ENCODE measurements at regions not wholly inside any gene's neighbourhood (a gene's known extent, or its start where the extent isn't known, plus 50 kb on each side); places are given as distances from the start of the nearest gene placed in this dataset.

DNA sequence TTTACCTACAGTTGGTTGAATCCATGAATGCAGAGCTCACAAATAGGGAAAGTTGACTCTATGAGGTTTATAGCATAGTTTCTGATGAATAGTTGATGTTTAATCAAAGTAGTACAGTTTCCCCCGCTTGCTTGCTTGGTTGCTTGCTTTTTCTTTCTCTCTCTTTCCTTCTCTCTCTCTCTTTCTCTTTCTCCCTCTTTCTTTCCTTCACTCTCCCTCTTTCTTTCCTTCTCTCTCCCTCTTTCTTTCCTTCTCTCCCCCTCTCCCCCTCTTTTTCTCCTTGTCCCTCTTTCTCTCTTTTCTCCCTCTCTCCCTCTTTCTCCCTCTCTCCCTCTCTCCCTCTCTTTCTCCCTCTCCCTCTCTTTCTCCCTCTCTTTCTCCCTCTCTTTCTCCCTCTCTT lies 999.9 kb upstream of the CELF4 start:
- no peak for DNase-seq (ENCODE audit: low read depth)
- TF ChIP-seq, protein P1, sequence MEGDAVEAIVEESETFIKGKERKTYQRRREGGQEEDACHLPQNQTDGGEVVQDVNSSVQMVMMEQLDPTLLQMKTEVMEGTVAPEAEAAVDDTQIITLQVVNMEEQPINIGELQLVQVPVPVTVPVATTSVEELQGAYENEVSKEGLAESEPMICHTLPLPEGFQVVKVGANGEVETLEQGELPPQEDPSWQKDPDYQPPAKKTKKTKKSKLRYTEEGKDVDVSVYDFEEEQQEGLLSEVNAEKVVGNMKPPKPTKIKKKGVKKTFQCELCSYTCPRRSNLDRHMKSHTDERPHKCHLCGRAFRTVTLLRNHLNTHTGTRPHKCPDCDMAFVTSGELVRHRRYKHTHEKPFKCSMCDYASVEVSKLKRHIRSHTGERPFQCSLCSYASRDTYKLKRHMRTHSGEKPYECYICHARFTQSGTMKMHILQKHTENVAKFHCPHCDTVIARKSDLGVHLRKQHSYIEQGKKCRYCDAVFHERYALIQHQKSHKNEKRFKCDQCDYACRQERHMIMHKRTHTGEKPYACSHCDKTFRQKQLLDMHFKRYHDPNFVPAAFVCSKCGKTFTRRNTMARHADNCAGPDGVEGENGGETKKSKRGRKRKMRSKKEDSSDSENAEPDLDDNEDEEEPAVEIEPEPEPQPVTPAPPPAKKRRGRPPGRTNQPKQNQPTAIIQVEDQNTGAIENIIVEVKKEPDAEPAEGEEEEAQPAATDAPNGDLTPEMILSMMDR (conservative IDR thresholded peaks at IDR 0.05; ENCODE audit: low read depth, low read length): no peak
- H3K4me3 ChIP-seq (ENCODE audit: low read depth, low read length): no peak overlapping the region

DNA sequence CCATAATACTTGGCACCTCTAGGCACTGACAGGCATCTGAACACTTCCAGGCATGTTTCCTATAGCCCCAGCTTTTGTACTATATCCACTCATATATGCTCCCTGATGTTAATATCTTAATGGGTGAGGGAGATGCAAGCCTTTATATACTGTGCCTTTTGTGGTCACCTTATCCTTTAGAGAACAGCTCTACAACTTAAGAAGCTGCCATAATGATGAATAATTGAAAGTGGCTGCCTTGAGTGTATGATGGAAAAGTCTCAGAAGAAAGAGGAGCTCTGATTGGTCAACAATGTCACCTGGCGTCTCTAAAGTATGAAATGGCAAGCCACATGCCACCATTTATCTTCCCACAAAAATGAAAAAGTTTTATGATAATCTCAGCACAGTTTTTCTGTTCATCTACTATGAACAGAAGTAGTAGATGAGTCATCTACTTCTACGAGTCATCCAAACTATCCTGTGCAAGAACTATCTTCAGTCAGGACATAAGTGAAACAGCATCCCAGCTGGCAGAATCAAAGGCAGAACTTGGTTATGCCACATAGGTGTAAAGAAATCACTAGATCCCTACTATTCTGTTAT lies 997.9 kb upstream of the CELF4 start:
- TF ChIP-seq, protein P1 (conservative IDR thresholded peaks at IDR 0.05; ENCODE audit: low read depth, low read length): no peak
- H3K4me3 ChIP-seq (ENCODE audit: low read depth, low read length): no peak overlapping the region
- DNase-seq (ENCODE audit: low read depth): no peak

DNA sequence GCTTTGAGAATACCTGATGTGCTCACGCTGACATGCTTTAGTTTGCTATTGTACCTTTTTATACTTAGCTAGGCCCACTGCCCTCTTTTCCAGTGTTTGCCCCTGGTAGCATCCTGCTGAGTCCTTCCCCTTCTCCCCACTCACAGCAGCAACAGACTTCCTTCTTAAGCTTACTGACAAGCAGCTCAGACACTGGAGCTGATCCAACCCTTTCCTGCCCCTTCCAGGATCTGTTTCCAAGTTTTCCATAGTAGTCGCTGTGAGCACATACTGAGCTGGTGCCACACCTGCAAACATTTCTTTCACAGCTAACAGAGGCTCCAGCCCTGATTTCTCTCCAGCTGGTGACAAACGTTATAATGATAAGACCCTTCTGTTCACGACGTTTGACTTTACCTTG lies 991.4 kb upstream of the CELF4 start:
- no peak for DNase-seq (ENCODE audit: low read depth)
- H3K4me3 ChIP-seq (ENCODE audit: low read depth, low read length): no peak overlapping the region
- TF ChIP-seq, protein P1 (conservative IDR thresholded peaks at IDR 0.05; ENCODE audit: low read depth, low read length): no peak

DNA sequence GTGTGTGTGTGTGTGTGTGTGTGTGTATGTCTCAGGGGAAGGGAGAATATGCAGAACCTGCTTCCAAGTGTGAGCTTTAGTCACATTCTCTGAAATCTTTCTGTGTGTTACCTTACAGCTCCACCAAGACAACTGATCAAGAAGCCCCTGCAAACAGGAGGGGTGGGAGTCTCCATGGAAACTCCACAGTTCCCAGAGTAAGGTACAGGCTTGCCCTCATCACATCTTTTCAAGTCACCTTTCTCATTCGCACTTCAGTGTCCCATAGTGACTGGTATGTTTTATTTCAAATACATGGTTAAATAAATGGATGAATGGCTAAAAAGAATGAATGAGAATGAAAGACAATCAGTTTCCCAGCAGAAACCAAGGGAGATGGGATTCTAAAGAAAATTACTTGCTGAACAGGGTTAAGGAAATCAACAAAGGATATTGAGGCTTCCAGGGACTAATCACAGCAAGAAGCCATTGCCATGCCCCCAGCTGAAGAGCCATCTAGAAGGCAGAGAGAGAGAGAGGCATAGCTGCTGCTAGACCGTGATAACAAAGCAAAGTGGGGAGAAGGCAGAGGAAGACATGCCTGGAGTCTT lies 987.2 kb upstream of the CELF4 start:
- no peak for DNase-seq (ENCODE audit: low read depth)
- TF ChIP-seq, protein P1 (conservative IDR thresholded peaks at IDR 0.05; ENCODE audit: low read depth, low read length): no peak
- no peak overlapping the region for H3K4me3 ChIP-seq (ENCODE audit: low read depth, low read length)

DNA sequence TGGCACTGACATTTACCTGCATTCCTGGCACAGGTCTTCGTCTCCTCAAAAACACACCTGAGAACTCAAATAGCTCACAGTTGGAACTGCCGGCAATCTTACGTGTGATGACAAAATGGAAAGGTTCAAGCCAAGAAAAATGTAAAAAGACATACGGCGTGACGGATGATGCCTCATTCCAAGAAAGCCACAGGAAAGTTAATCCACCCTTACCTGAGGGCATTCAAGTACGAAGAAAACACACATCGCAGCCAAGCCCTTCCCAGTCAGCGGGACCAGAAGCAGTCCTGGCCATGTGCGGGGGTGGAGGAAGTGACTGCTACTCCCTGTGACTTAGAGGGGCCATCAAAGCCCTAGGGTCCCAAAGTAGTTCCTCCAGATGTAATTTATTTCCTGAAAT lies 986.3 kb upstream of the CELF4 start:
- no peak overlapping the region for H3K4me3 ChIP-seq (ENCODE audit: low read depth, low read length)
- TF ChIP-seq, protein P1 (conservative IDR thresholded peaks at IDR 0.05; ENCODE audit: low read depth, low read length): no peak
- no peak for DNase-seq (ENCODE audit: low read depth)

DNA sequence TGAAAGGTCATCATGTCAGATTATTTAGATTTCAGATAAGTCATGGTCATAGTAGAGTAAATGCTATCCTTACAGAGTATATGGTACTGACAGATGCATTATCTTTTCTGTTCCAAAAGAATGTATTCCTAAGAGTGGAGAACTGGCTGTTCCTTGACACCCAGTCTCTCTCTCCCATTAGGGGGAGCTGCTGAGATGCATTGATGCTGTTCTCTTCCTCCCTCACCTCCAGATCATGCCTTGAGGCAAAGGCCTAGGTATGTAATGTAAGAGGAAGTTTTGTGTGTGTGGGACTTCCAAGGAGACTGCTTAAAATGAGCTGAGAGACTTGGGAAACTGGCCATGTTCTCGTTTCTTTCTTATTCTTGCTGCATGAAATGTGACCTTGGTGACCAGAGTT lies 979.5 kb upstream of the CELF4 start:
- peak; percentile 2 for DNase-seq (ENCODE audit: low read depth)
- H3K4me3 ChIP-seq (ENCODE audit: low read depth, low read length): no peak overlapping the region
- TF ChIP-seq, protein P1 (conservative IDR thresholded peaks at IDR 0.05; ENCODE audit: low read depth, low read length): no peak

DNA sequence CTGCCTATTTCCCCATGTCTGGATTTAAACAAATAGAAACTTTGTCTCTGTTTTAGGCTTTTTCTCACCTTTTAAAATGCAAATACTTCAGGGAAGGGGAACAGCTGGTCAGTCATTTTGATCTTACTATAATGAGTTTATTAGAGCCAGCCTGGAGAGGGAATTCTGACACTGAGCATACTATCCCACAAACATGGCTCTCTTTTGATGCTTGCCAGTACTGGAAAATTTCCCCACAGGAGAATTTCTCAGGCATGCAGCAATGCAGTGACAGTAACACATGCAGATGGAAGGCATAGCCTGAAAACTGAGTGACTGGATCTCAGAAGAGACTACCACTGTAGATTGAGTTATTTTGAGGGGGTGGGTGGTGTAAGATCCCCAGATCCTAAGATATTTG lies 974.3 kb upstream of the CELF4 start:
- TF ChIP-seq, protein P1 (conservative IDR thresholded peaks at IDR 0.05; ENCODE audit: low read depth, low read length): no peak
- no peak overlapping the region for H3K4me3 ChIP-seq (ENCODE audit: low read depth, low read length)
- no peak for DNase-seq (ENCODE audit: low read depth)
